Heart right ventricle (tissue), 16 donors: ENCODE measurements at regions not wholly inside any gene's neighbourhood (a gene's known extent, or its start where the extent isn't known, plus 50 kb on each side); places are given as distances from the start of the nearest gene placed in this dataset.

Experiments
- ATAC-seq, 8 donors: fragments of 200-7000 bp; cut with Tn5 transposase; one replicate each; pipeline ENCODE4 v1.9.1; 2020; ENCODE audit warnings: mild to moderate bottlenecking in 8 of 8, moderate library complexity in 8 of 8, moderate number of reproducible peaks in 1 of 8
- DNase-seq, 2 donors: peaks; one replicate each; pipeline ENCODE4 v3.0.0-alpha.2; 2020
- H3K27ac ChIP-seq, 10 donors: fragments of 200-600 bp; sonication (generic) in 2 of 10; one replicate each; pipeline versions ENCODE4 v1.5.0 to v1.8.0; 2020 to 2022; ENCODE audit warnings: mild to moderate bottlenecking in 3 of 10
- H3K27me3 ChIP-seq, 7 donors: fragments of 200-600 bp; one replicate each; pipeline ENCODE4 v1.8.0; 2021 to 2022; ENCODE audit warnings: mild to moderate bottlenecking in 2 of 7
- H3K36me3 ChIP-seq, 9 donors: fragments of 200-600 bp; sonication (generic) in 1 of 9; one replicate each; pipeline versions ENCODE4 v1.5.0 to v1.8.0; 2020 to 2022; ENCODE audit warnings: mild to moderate bottlenecking in 2 of 9
- H3K4me1 ChIP-seq, 9 donors: fragments of 200-600 bp; sonication (generic) in 1 of 9; one replicate each; pipeline versions ENCODE4 v1.5.0 to v1.8.0; 2020 to 2022; ENCODE audit warnings: mild to moderate bottlenecking in 4 of 9
- H3K4me3 ChIP-seq, 10 donors: fragments of 200-600 bp; sonication (generic) in 2 of 10; one replicate each; pipeline versions ENCODE4 v1.5.0 to v1.8.0; 2020 to 2022; ENCODE audit warnings: mild to moderate bottlenecking in 7 of 10, moderate library complexity in 2 of 10
- H3K9me3 ChIP-seq, 11 donors: fragments of 200-600 bp in 10 of 11; sonication (generic) in 2 of 11; one replicate each; pipeline versions ENCODE4 v1.5.0 to v1.8.0; 2013 to 2022; ENCODE audit warnings: mild to moderate bottlenecking in 2 of 11, control low read depth in 1 of 11, moderate library complexity in 1 of 11
- WGBS, 2 donors: extraction: QIAGEN DNeasy Blood & Tissue Kit; methylation state at CpG; one replicate each; pipeline ENCODE4 v1.1.7; 2013; ENCODE audit warnings: inconsistent platforms in 1 of 2; 5-methylcytosine and 5-hydroxymethylcytosine counted together
- intact Hi-C, 10 donors: fragments of 100-400 bp; cut with DNase I; formaldehyde crosslinking; loops; one replicate each; pipeline versions ENCODE4 v1.11.1 to v1.14.2; 2022
- TF ChIP-seq, protein P1 (sequence below), 9 donors: fragments of 200-600 bp; sonication (generic) in 2 of 9; IDR thresholded peaks; one replicate each; pipeline versions ENCODE4 v1.5.0 to v1.8.0; 2021 to 2022; ENCODE audit warnings: antibody characterized with exemption in 9 of 9, mild to moderate bottlenecking in 5 of 9, moderate library complexity in 1 of 9
- donor health status: Arrhythmogenic right ventricular cardiomyopathy.
- donor health status: ischemic (EF 13 %, LVEDD 7.1; RV severe dilation, severe dysfunction).
- donor health status: healthy with polysubstance abuse.
- donor health status: DM: no; HTN: yes; CAD: no.
- donor health status: DM: no; HTN: no; CAD: no.
- donor health status: ischemic (EF 25% LVEDD 6.9; RV normal size, moderate dysfunction).
- donor health status: ischemic (EF 25% LVEDD 5.7; RV mildly dilated, moderate dysfunction).
- donor health status: healthy.
- donor health status: DM: yes; HTN: yes; CAD: no.
- donor health status: Ischemic cardiomyopathy.
- donor health status: ischemic (EF 35%, LVEDD 5.7; RV mildly dilated, moderate dysfunction).
- donor health status: nonischemic (EF 11% LVEDD 7.7; RV severe dilation, severe dysfunction).
- donor health status: DM: yes; HTN: yes; CAD: no.
- donor health status: PGD.
- donor health status: ischemic (EF 29% LVEDD 5.4; RV normal size, mild dysfunction).
- donor health status: nonischemic (EF 23%, LVEDD 6.1; RV moderate dilation, normal function).

DNA sequence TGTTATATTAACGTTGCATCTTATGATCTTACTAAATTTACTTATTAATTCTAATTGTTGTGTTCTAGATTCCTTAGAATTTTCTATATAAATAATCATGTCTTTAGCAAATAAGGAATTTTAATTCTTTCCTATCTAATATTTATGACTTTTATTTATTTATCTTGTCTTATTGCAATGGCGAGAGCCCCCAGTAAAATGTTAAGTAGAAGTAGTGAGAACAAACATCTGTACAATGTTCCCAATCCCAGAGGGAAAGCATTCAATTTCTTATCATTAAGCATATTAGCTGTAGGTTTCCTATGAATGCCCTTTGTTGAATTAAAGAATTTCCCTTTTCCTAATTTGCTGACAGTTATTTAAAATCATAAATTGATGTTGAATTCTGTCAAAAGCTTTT, 203.7 kb upstream of the OTX2 start:
- Histone ChIP-seq H3K4me1 (no peaks in the 10 kb centered on the region), H3K4me3 (no peak overlapping the region), H3K9me3 (peaks cover 0 to 41% (median 18%) of the 10 kb centered on the region in 11 donors), H3K27ac (no peak overlapping the region), H3K27me3 (peaks cover 0 to 3% (median 0%) of the 10 kb centered on the region in 7 donors), H3K36me3 (no peaks in the 10 kb centered on the region)
- TF ChIP-seq, protein P1, sequence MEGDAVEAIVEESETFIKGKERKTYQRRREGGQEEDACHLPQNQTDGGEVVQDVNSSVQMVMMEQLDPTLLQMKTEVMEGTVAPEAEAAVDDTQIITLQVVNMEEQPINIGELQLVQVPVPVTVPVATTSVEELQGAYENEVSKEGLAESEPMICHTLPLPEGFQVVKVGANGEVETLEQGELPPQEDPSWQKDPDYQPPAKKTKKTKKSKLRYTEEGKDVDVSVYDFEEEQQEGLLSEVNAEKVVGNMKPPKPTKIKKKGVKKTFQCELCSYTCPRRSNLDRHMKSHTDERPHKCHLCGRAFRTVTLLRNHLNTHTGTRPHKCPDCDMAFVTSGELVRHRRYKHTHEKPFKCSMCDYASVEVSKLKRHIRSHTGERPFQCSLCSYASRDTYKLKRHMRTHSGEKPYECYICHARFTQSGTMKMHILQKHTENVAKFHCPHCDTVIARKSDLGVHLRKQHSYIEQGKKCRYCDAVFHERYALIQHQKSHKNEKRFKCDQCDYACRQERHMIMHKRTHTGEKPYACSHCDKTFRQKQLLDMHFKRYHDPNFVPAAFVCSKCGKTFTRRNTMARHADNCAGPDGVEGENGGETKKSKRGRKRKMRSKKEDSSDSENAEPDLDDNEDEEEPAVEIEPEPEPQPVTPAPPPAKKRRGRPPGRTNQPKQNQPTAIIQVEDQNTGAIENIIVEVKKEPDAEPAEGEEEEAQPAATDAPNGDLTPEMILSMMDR (IDR thresholded peaks at IDR 0.05), result no peak
- intact Hi-C loops, result no loop called here
- DNase-seq (no peak), ATAC-seq (no peak)
- WGBS, 2 donors, result 85 to 90% methylated on average over 2 of the region's 2 CpGs

DNA sequence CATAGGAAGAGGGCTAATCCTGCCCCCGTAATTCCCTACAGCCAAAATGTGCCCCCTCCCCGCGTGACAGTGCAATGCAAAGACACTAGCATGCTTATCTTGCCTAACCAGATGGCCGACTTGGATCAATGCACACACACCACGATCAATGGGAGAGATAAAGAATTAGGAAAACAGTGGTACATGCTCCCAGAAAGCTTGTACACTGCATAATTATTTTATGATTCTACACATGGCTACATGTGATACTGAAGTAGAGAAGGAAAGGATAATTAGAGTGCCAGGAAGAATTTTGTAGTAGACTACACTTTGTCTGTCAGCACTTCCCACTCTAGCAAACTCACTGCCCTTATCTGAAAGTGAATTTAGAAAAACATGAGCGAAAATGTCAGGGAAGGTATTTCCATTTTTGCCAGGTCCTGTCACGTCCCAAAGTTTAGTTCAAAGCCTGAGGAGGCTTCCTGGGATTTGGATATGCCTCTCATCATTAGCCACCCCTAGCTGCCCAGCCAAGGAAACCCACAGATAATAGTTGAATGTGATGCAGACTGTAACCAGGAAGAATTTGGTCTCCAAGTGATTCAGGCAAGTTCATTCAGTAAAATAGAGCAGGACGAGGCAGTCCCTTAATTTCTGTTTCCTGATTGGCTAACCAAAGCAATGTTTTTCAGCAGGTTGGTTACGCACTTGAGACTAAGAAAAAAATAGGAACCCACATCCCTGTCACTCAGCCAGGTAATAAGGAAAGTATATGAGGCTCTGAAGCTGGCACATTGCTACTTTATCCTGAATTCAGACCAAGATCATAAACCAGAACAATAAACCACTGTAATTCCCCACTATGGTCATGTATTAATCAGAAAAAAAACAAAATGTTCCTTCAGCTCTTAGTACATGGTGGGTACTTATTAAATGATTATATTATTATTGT, 199.6 kb upstream of the OTX2 start:
- TF ChIP-seq, protein P1 (IDR thresholded peaks at IDR 0.05), result no peak
- peaks cover 0 to 7% (median 0%) of the 10 kb centered on the region in 7 donors for H3K27me3 ChIP-seq
- peaks cover 0 to 33% (median 18%) of the 10 kb centered on the region in 11 donors for H3K9me3 ChIP-seq
- H3K4me1 ChIP-seq, result no peaks in the 10 kb centered on the region
- no peak overlapping the region for H3K27ac ChIP-seq
- DNase-seq (no peak), ATAC-seq (no peak)
- no peak overlapping the region for H3K4me3 ChIP-seq
- no peaks in the 10 kb centered on the region for H3K36me3 ChIP-seq
- WGBS, 2 donors, result 27 to 29% methylated on average over 9 of the region's 9 CpGs
- intact Hi-C loops, result no loop called here

DNA sequence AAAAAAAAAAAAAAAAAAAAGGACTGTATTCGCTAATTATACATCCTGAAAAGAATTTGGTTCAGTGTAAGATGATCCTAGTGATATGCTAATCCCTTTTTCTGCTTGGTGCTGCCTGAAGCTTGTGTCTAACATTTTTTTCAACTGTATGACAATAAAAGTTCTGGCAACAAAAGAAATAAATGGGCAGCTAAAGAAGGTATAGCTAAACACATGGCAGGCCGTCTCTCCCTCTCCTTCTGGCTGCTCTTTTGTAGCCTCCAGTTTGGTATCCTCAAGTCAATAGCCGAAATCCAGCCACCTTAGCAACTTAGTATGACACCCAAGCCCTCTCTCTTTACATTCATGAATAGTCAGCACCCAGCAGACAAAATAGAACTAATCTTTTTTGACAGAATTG, 198.3 kb upstream of the OTX2 start:
- intact Hi-C loops, result no loop called here
- H3K36me3 ChIP-seq, result no peaks in the 10 kb centered on the region
- no peaks in the 10 kb centered on the region for H3K4me1 ChIP-seq
- 49 to 51% methylated on average over 3 of the region's 3 CpGs for WGBS, 2 donors
- H3K9me3 ChIP-seq, result peaks cover 0 to 20% (median 8%) of the 10 kb centered on the region in 11 donors
- TF ChIP-seq, protein P1 (IDR thresholded peaks at IDR 0.05), result no peak
- DNase-seq (no peak), ATAC-seq (no peak)
- no peak overlapping the region for H3K4me3 ChIP-seq
- no peak overlapping the region for H3K27ac ChIP-seq
- peaks cover 0 to 7% (median 0%) of the 10 kb centered on the region in 7 donors for H3K27me3 ChIP-seq

DNA sequence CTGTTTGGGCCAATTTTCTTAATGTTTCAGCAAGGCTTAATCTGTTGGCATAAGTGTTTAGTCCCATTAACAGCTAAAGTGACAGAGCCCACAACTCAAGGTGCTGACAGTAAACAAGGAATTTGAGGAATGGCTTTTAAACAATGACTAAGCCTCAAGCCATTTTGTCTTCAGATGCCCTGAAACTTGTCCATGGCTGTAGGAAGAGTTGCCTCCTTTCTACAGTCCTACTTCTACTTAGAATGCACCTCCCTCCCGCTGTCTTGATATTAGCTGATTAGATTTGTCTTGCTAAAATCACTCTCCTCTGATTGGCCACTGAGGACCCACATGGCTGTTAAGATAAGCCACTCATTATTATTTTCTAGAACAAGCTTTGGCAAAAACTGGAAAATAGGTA, 188.4 kb upstream of the OTX2 start:
- 43 to 57% methylated on average over 1 of the region's 1 CpG for WGBS, 2 donors
- no peak for ATAC-seq
- intact Hi-C loops, result no loop called here
- Histone ChIP-seq H3K27ac (no peak overlapping the region), H3K4me3 (no peak overlapping the region), H3K4me1 (no peaks in the 10 kb centered on the region), H3K27me3 (peaks cover 0 to 19% (median 3%) of the 10 kb centered on the region in 7 donors), H3K36me3 (no peaks in the 10 kb centered on the region), H3K9me3 (no peaks in the 10 kb centered on the region)
- DNase-seq, result no peak
- TF ChIP-seq, protein P1 (IDR thresholded peaks at IDR 0.05), result no peak
